ENCODE measurements at regions not wholly inside any gene's neighbourhood (a gene's known extent, or its start where the extent isn't known, plus 50 kb on each side); places are given as distances from the start of the nearest gene placed in this dataset.

DNA sequence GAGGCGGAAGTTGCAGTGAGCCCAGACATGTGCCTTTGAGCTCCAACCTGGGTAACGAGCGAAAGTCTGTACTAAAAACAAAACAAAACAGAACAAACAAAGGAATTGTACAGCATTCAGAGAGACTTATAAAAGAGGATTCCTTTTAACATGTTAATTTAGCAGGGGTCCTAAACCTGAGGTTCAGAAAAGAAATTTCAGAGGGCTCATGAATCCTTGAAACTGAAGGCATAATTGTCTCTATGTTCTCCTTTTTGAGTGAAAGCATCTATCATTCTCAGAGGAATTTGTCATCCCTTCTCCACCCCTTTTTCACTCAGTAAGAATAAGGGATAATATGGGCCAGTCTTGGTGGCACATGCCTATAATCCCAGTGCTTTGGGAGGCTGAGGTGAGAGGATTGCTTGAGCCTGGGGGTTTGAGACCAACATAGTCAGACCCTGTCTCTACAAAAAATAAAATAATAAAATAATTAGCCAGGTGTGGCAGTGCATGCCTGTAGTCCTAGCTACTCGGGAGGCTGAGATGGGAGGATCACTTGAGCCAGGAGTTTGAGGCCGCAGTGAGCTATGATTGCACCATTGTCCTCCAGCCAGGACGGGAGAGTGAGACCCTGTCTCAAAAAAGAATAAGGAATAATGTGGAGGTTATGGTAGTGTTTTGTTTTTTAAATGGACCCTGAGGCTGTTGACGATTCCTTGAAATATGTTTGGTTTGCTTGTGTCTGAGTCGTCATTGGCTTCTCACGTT lies 309.1 kb upstream of the C2CD4B start:
- TF ChIP-seq, protein P1, sequence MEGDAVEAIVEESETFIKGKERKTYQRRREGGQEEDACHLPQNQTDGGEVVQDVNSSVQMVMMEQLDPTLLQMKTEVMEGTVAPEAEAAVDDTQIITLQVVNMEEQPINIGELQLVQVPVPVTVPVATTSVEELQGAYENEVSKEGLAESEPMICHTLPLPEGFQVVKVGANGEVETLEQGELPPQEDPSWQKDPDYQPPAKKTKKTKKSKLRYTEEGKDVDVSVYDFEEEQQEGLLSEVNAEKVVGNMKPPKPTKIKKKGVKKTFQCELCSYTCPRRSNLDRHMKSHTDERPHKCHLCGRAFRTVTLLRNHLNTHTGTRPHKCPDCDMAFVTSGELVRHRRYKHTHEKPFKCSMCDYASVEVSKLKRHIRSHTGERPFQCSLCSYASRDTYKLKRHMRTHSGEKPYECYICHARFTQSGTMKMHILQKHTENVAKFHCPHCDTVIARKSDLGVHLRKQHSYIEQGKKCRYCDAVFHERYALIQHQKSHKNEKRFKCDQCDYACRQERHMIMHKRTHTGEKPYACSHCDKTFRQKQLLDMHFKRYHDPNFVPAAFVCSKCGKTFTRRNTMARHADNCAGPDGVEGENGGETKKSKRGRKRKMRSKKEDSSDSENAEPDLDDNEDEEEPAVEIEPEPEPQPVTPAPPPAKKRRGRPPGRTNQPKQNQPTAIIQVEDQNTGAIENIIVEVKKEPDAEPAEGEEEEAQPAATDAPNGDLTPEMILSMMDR (conservative IDR thresholded peaks at IDR 0.05) = no peak
- TF ChIP-seq EZH2 (IDR thresholded peaks at IDR 0.05; ENCODE audit: low read depth) = no peak
- POLR2A ChIA-PET (ENCODE audit: unreplicated experiment) = no interaction called here
- no peaks in the 10 kb centered on the region for H3K27me3 ChIP-seq (ENCODE audit: insufficient read depth, low read depth)
- no peaks in the 10 kb centered on the region for H3K9me3 ChIP-seq (ENCODE audit: insufficient read depth, low read depth)
- H2AFZ ChIP-seq = no peak overlapping the region
- H4K20me1 ChIP-seq (ENCODE audit: insufficient read depth) = no peaks in the 10 kb centered on the region
- H3F3A ChIP-seq (ENCODE audit: insufficient read depth, low read depth) = peaks cover 5% of the 10 kb centered on the region; the same call in 1 of the 2 replicates
- H3K36me3 ChIP-seq (ENCODE audit: low read depth) = no peaks in the 10 kb centered on the region
- DNase-seq = no peak
- H3K9me2 ChIP-seq (ENCODE audit: insufficient read depth) = no peaks in the 10 kb centered on the region
- no peaks in the 10 kb centered on the region for H3K79me2 ChIP-seq (ENCODE audit: low read depth)
- CTCF ChIA-PET = interaction anchor here (0.6 kb wide), 1 partner anchor 401 kb away, joined by 3 read pairs; no protein-coding TSS in a partner anchor
- no TSS peak for BruUV-seq (replicated peaks)
- no peak overlapping the region for H3K27ac ChIP-seq
- no peak overlapping the region for H3K4me3 ChIP-seq
- peaks cover 12% of the 10 kb centered on the region for H3K4me1 ChIP-seq (replicated peaks; ENCODE audit: insufficient read depth)
- intact Hi-C loops (cut with micrococcal nuclease; ENCODE audit: unreplicated experiment) = loop anchor here (5.0 to 10.0 kb wide), 2 partner anchors 82 to 271 kb away; partner anchors contain the start of gene TLN2
- no peak overlapping the region for H3K4me2 ChIP-seq

DNA sequence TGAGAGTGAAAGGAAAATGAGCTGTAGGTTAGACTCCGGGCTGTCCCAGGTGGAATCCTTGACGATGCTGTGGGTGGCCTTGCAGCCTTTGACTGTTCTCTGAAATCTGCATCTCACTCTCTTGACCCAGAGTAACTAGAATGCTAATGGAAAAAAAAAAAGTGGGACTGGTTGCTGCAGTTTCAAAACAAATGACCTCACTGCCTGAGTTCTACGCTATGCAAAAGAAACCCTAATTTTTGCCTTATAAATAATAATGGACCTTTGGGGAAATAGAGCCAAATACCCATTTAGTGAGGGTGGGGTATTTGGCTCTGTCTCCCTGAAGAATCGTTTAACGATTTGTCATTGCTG lies 309.7 kb upstream of the C2CD4B start:
- POLR2A ChIA-PET (ENCODE audit: unreplicated experiment) = no interaction called here
- peaks cover 5% of the 10 kb centered on the region; the same call in 1 of the 2 replicates for H3F3A ChIP-seq (ENCODE audit: insufficient read depth, low read depth)
- TF ChIP-seq, protein P1 (conservative IDR thresholded peaks at IDR 0.05) = no peak
- TF ChIP-seq EZH2 (IDR thresholded peaks at IDR 0.05; ENCODE audit: low read depth) = no peak
- H3K36me3 ChIP-seq (ENCODE audit: low read depth) = no peaks in the 10 kb centered on the region
- CTCF ChIA-PET = no interaction called here
- no peak overlapping the region for H3K4me2 ChIP-seq
- no peaks in the 10 kb centered on the region for H3K79me2 ChIP-seq (ENCODE audit: low read depth)
- H3K9me2 ChIP-seq (ENCODE audit: insufficient read depth) = no peaks in the 10 kb centered on the region
- H3K4me3 ChIP-seq = no peak overlapping the region
- no peaks in the 10 kb centered on the region for H3K27me3 ChIP-seq (ENCODE audit: insufficient read depth, low read depth)
- no peak overlapping the region for H2AFZ ChIP-seq
- intact Hi-C loops (cut with micrococcal nuclease; ENCODE audit: unreplicated experiment) = loop anchor here (5.0 to 10.0 kb wide), 2 partner anchors 82 to 270 kb away; partner anchors contain the start of gene TLN2
- H3K27ac ChIP-seq = no peak overlapping the region
- no peak for DNase-seq
- no peaks in the 10 kb centered on the region for H4K20me1 ChIP-seq (ENCODE audit: insufficient read depth)
- no TSS peak for BruUV-seq (replicated peaks)
- peaks cover 12% of the 10 kb centered on the region for H3K4me1 ChIP-seq (replicated peaks; ENCODE audit: insufficient read depth)
- no peaks in the 10 kb centered on the region for H3K9me3 ChIP-seq (ENCODE audit: insufficient read depth, low read depth)

DNA sequence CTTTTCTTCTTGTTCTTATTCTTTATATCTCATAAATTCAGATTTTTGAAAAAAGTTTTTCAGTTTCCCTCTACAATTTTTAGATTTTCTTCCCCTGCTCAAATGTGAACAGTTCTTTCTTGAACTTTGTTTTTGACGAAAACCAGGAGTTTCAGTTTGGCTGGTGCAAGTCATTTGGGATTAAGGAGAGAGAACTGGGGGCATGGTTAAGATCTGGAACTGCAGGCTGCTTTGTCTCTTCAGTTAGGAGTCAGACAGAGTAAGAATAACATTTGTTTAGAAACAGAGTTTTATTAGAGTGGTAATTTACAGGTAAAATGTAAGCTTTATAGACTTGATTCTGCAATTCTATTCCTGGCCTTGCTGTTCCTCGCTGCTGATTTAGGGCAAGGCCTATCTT lies 310.5 kb upstream of the C2CD4B start:
- Histone ChIP-seq H3K36me3 (ENCODE audit: low read depth) (no peaks in the 10 kb centered on the region), H3K27me3 (ENCODE audit: insufficient read depth, low read depth) (no peaks in the 10 kb centered on the region), H4K20me1 (ENCODE audit: insufficient read depth) (no peaks in the 10 kb centered on the region), H3F3A (ENCODE audit: insufficient read depth, low read depth) (peaks cover 5% of the 10 kb centered on the region; the same call in 1 of the 2 replicates), H3K79me2 (ENCODE audit: low read depth) (no peaks in the 10 kb centered on the region), H3K4me1 (replicated peaks; ENCODE audit: insufficient read depth) (peaks cover 12% of the 10 kb centered on the region), H3K9me2 (ENCODE audit: insufficient read depth) (no peaks in the 10 kb centered on the region), H3K4me2 (no peak overlapping the region), H3K9me3 (ENCODE audit: insufficient read depth, low read depth) (no peaks in the 10 kb centered on the region), H3K27ac (no peak overlapping the region), H3K4me3 (no peak overlapping the region), H2AFZ (no peak overlapping the region)
- BruUV-seq (replicated peaks) = no TSS peak
- intact Hi-C loops (cut with micrococcal nuclease; ENCODE audit: unreplicated experiment) = loop anchor here (10.0 kb wide), 1 partner anchor 269 kb away; no protein-coding TSS in a partner anchor
- ChIA-PET POLR2A (ENCODE audit: unreplicated experiment) (no interaction called here), CTCF (no interaction called here)
- DNase-seq = no peak
- no peak for TF ChIP-seq EZH2 (IDR thresholded peaks at IDR 0.05; ENCODE audit: low read depth)
- TF ChIP-seq, protein P1 (conservative IDR thresholded peaks at IDR 0.05) = no peak
